ENCODE measurements at regions not wholly inside any gene's neighbourhood (a gene's known extent, or its start where the extent isn't known, plus 50 kb on each side); places are given as distances from the start of the nearest gene placed in this dataset.
"Not testable (repeated sequence)": the region's sequence is repeated elsewhere in the genome, so short reads cannot be mapped to it uniquely, and the experiment has no call there.

- no peak overlapping the region for H3K4me3 ChIP-seq (ENCODE audit: low read length)
- DNase-seq (ENCODE audit: low read depth): no peak
- no peak for TF ChIP-seq CTCF (conservative IDR thresholded peaks at IDR 0.05; ENCODE audit: low read length)
Measured at GRCh38 chr15:31217566-31218270, 108.9 kb upstream of the KLF13 start.

- H3K4me3 ChIP-seq (ENCODE audit: low read length): no peak overlapping the region
- TF ChIP-seq CTCF (conservative IDR thresholded peaks at IDR 0.05; ENCODE audit: low read length): no peak
- no peak for DNase-seq (ENCODE audit: low read depth)
Measured at GRCh38 chr15:31219221-31219620, 107.4 kb upstream of the KLF13 start.

GRCh38 chr15:31221936-31222515 is 104.6 kb upstream of the KLF13 start:
- no peak for DNase-seq (ENCODE audit: low read depth)
- no peak overlapping the region for H3K4me3 ChIP-seq (ENCODE audit: low read length)
- TF ChIP-seq CTCF (conservative IDR thresholded peaks at IDR 0.05; ENCODE audit: low read length): no peak

GRCh38 chr15:31222773-31223341 is 103.8 kb upstream of the KLF13 start:
- no peak for DNase-seq (ENCODE audit: low read depth)
- no peak for TF ChIP-seq CTCF (conservative IDR thresholded peaks at IDR 0.05; ENCODE audit: low read length)
- no peak overlapping the region for H3K4me3 ChIP-seq (ENCODE audit: low read length)

- TF ChIP-seq CTCF (conservative IDR thresholded peaks at IDR 0.05; ENCODE audit: low read length): no peak
- peak overlapping the region; percentile 15 for H3K4me3 ChIP-seq (ENCODE audit: low read length)
- DNase-seq (ENCODE audit: low read depth): no peak
Measured at GRCh38 chr15:31223478-31224350, 102.9 kb upstream of the KLF13 start.

GRCh38 chr15:31224661-31225060 is 102.0 kb upstream of the KLF13 start:
- not testable (repeated sequence) for DNase-seq (ENCODE audit: low read depth); H3K4me3 ChIP-seq (ENCODE audit: low read length)

GRCh38 chr15:31225356-31225955 is 101.2 kb upstream of the KLF13 start:
- DNase-seq (ENCODE audit: low read depth): no peak
- no peak overlapping the region for H3K4me3 ChIP-seq (ENCODE audit: low read length)
- no peak for TF ChIP-seq CTCF (conservative IDR thresholded peaks at IDR 0.05; ENCODE audit: low read length)

Data from AG10803 (cell line).